ENCODE measurements at regions not wholly inside any gene's neighbourhood (a gene's known extent, or its start where the extent isn't known, plus 50 kb on each side); places are given as distances from the start of the nearest gene placed in this dataset.

- DNase-seq (ENCODE audit: low read depth), result no peak
- no peak overlapping the region for H3K4me3 ChIP-seq (ENCODE audit: low read depth, low read length)
- no peak for TF ChIP-seq CTCF (conservative IDR thresholded peaks at IDR 0.05; ENCODE audit: low read depth, low read length)
Measured at GRCh38 chr17:73727941-73728340, 83.7 kb upstream of the SDK2 start.

- no peak for TF ChIP-seq CTCF (conservative IDR thresholded peaks at IDR 0.05; ENCODE audit: low read depth, low read length)
- no peak for DNase-seq (ENCODE audit: low read depth)
- no peak overlapping the region for H3K4me3 ChIP-seq (ENCODE audit: low read depth, low read length)
Measured at GRCh38 chr17:73729101-73729500, 84.9 kb upstream of the SDK2 start.

- no peak for TF ChIP-seq CTCF (conservative IDR thresholded peaks at IDR 0.05; ENCODE audit: low read depth, low read length)
- DNase-seq (ENCODE audit: low read depth), result no peak
- no peak overlapping the region for H3K4me3 ChIP-seq (ENCODE audit: low read depth, low read length)
Measured at GRCh38 chr17:73731733-73732132, 87.5 kb upstream of the SDK2 start.

GRCh38 chr17:73733517-73733916 is 89.3 kb upstream of the SDK2 start:
- no peak for DNase-seq (ENCODE audit: low read depth)
- no peak overlapping the region for H3K4me3 ChIP-seq (ENCODE audit: low read depth, low read length)
- TF ChIP-seq CTCF (conservative IDR thresholded peaks at IDR 0.05; ENCODE audit: low read depth, low read length), result no peak

GRCh38 chr17:73735245-73735644 is 91.0 kb upstream of the SDK2 start:
- no peak for DNase-seq (ENCODE audit: low read depth)
- H3K4me3 ChIP-seq (ENCODE audit: low read depth, low read length), result no peak overlapping the region
- no peak for TF ChIP-seq CTCF (conservative IDR thresholded peaks at IDR 0.05; ENCODE audit: low read depth, low read length)

GRCh38 chr17:73738751-73739575 is 94.7 kb upstream of the SDK2 start:
- TF ChIP-seq CTCF (conservative IDR thresholded peaks at IDR 0.05; ENCODE audit: low read depth, low read length), result no peak
- no peak overlapping the region for H3K4me3 ChIP-seq (ENCODE audit: low read depth, low read length)
- no peak for DNase-seq (ENCODE audit: low read depth)

- TF ChIP-seq CTCF (conservative IDR thresholded peaks at IDR 0.05; ENCODE audit: low read depth, low read length), result no peak
- DNase-seq (ENCODE audit: low read depth), result no peak
- no peak overlapping the region for H3K4me3 ChIP-seq (ENCODE audit: low read depth, low read length)
Measured at GRCh38 chr17:73740370-73740769, 96.1 kb upstream of the SDK2 start.
